HG03354 (cell line): ENCODE measurements at regions not wholly inside any gene's neighbourhood (a gene's known extent, or its start where the extent isn't known, plus 50 kb on each side); places are given as distances from the start of the nearest gene placed in this dataset.
"Not testable (repeated sequence)": the region's sequence is repeated elsewhere in the genome, so short reads cannot be mapped to it uniquely, and the experiment has no call there.

Experiments
- ATAC-seq: cut with Tn5 transposase; IDR thresholded peaks from one replicate; pipeline ENCODE4 v1.9.1; 2021; ENCODE audit warnings: mild to moderate bottlenecking; ENCODE audit not compliant: unreplicated experiment, poor library complexity, severe bottlenecking

GRCh38 chr13:94829185-94829836 lies 117.0 kb upstream of the SOX21 start:
- ATAC-seq: no peak

DNA sequence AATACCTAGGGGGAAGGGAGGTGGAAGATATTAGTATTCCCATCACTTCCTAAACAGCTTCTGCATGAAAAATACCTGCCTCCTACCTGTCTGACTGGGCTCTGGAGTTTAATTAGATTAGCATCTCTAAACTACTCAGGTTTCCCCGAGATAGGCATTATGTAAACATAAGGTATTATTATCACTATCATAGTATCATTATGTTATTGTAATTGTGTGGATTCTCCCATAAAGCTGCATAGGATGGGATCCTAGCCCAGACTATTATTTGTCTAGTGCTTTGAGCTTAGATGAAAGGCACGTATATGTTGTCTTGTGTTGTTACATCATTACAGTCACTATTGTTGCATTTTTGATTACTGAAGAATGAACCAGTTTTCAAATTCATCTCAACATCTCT lies 115.2 kb upstream of the SOX21 start:
- no peak for ATAC-seq

GRCh38 chr13:94825507-94825906 lies 113.2 kb upstream of the SOX21 start:
- no peak for ATAC-seq

GRCh38 chr13:94824601-94825000 lies 112.3 kb upstream of the SOX21 start:
- ATAC-seq: no peak

GRCh38 chr13:94822356-94822755 lies 110.0 kb upstream of the SOX21 start:
- ATAC-seq: no peak

DNA sequence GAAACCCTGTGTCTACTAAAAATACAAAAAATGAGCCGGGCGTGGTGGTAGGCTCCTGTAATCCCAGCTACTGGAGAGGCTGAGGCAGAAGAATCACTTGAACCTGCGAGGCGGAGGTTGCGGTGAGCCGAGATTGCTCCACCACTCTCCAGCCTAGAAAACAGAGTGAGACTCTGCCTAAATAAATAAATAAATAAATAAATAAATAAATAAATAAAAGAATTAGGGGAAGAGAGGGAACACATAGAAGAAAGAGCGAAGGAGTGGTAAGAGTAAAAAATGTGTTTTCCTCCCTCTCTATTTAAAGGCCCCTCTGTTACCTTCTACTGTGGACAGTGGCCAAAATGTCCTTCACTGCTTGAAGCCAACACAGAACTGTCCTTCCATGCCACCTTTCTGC lies 103.9 kb upstream of the SOX21 start:
- ATAC-seq: no peak

GRCh38 chr13:94813920-94814475 lies 101.7 kb upstream of the SOX21 start:
- peak; percentile 95 for ATAC-seq

GRCh38 chr13:94811753-94812152 lies 99.4 kb upstream of the SOX21 start:
- no peak for ATAC-seq

- ATAC-seq: no peak
These were observed 88.1 kb upstream of the SOX21 start for GRCh38 chr13:94800423-94800822.

- no peak for ATAC-seq
These were observed 87.0 kb upstream of the SOX21 start for GRCh38 chr13:94799299-94799698.

DNA sequence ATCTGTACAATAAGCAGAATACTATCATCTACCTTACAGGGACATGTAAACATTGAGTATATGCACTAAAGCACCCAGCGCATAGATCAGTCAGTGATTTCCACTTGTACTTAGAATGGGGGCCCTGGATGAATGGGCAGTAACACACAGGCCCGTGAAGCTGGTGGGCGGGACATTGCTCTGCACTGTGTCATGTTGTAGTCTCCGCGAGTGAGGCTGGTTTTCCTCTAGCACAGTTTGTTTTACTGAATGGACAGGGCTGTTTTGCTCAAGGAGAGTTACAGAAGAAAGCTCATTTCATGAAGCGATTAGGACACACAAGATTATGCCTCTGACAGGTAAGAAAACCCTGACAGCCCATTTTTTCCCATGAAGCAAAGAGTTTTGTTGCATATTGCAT lies 86.4 kb upstream of the SOX21 start:
- no peak for ATAC-seq

DNA sequence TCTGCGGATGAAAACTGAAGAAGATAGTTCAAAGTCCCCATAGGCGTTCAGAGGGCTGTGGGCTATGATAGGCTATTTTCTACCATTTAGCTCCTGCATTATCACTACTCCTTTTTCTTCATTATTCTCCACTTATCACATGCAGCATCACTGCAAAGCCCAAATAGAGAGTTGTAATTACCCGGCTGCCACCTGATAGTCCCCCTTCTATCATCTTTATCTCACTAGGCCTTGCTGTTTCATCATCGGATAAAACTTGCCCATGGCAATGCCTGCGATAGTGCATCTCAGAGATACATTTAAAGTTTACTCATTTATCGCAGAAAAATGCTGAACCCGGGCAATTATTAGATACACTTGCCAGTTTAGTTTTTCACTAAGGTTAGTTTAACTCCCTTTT lies 82.9 kb upstream of the SOX21 start:
- ATAC-seq: no peak

DNA sequence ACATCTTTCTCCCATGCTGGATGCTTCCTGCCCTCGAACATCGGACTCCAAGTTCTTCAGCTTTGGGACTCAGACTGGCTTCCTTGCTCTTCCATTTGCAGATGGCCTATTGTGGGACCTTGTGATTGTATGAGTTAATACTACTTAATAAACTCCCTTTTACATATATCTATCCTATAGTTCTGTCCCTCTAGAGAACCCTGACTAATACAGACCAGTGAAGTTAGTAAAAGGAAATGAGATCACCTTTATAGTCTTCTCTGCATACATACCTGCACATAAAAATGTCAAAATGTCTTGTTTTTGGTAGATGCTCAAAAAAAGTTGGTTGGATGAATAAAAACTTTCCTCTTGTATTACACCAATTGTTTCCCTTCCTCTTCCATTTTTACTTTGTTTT lies 73.9 kb upstream of the SOX21 start:
- not testable (repeated sequence) for ATAC-seq

GRCh38 chr13:94784066-94784465 lies 71.7 kb upstream of the SOX21 start:
- no peak for ATAC-seq

DNA sequence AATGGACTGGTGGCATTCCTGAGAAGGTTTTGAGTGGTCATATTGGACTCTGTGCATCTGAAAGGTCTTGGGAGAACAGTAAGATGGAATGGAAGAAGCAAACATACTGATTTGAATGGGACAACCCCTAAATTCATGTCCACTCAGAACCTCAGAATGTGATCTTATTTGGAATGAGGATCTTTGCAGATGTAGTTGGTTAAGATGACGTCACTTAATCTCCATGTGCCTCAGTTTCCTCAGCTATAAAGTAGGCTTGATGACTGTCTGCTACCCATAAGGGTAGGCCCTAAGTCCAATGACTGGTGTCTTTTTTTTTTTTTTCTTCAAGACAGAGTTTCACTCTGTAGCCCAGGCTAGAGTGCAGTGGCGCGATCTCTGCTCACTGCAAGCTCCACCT lies 71.1 kb upstream of the SOX21 start:
- ATAC-seq: no peak

- no peak for ATAC-seq
These were observed 68.1 kb upstream of the SOX21 start for GRCh38 chr13:94780421-94780820.

- no peak for ATAC-seq
These were observed 66.6 kb upstream of the SOX21 start for GRCh38 chr13:94778986-94779385.

- ATAC-seq: no peak
These were observed 66.2 kb upstream of the SOX21 start for GRCh38 chr13:94778585-94778984.

DNA sequence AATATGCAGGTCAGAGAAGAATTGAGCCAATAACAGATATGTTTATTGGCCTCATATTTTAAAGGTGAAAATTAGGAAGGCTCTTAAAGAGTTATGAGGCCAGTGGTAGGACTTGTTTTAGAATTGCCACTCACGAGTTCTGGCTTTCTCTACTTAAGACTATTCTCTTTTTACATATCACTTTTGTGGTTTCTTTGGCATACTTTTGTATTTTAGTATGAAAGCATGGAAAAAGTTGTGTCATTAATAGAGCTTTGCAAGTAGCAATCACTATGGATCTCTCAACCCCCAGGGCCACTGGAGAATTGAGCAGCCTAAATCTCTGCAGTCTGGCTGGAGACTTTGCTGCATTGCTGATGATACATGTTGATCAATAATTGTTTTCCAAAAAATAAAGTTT lies 64.6 kb upstream of the SOX21 start:
- no peak for ATAC-seq

- no peak for ATAC-seq
These were observed 64.0 kb upstream of the SOX21 start for GRCh38 chr13:94776300-94776699.

- no peak for ATAC-seq
These were observed 53.5 kb upstream of the SOX21 start for GRCh38 chr13:94765814-94766213.
